HG02870 (cell line): ENCODE measurements at regions not wholly inside any gene's neighbourhood (a gene's known extent, or its start where the extent isn't known, plus 50 kb on each side); places are given as distances from the start of the nearest gene placed in this dataset.
"Not testable (repeated sequence)": the region's sequence is repeated elsewhere in the genome, so short reads cannot be mapped to it uniquely, and the experiment has no call there.

Experiments
- ATAC-seq: cut with Tn5 transposase; IDR thresholded peaks from one replicate; pipeline ENCODE4 v1.9.1; 2021; ENCODE audit warnings: mild to moderate bottlenecking, moderate library complexity; ENCODE audit not compliant: unreplicated experiment

DNA sequence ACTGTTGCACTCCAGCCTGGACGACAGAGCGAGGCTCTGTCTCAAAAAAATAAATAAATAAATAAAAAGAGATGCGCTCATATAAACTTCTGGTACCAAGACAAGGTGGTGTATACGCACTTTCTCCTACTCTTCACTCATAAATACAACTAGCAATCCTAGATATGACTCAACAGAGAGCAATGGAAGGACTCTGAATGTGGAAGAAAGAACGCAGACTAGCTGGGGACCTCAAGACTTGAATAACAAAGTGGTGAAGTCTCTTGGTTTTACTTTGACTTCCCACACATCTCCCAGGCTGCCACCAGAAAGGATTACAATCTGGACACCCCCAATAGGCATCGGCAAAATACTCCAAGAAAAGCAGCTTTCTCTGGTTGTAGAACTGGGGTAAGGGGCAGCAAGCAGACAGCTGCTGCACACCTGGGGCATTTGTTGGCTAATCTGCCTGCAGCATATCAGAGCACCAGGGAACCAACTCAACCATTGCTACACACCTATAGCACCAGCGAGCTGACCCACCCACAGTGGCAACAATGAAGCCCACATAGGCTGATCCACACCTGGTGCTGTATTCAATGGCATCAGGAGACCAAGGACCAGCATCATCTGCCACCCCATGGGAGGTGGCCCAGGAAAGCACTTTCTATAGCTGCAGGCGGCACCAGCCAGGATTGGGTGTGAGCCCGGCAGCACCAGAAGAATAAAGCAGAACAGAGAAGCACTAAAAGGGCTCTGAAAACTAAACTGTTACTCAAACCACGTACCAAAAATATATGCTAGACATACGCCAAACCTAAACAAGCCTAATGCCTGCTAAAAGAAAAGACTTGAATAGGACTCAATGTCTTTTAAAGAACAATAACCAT, 1231.7 kb upstream of the TMEM132C start:
- no peak for ATAC-seq

DNA sequence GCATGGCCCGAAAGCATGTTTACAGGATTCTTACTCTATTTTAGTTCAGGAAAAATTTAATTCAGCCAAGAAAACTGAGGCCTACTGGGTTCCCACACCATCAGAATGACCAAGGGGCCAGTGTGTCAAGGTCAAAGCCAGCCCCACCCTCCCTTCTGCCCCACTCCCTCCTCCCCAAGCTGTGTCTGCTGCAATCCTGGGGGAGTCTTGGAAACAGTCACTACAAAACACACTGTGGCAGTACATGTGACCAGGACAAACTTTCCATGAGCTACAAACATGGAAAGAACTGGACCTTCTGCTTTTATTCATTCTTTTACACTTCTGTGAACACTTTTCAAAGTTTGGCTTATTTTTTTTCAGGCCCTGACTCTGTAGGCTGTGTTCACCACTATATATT, 1228.8 kb upstream of the TMEM132C start:
- ATAC-seq, result no peak

DNA sequence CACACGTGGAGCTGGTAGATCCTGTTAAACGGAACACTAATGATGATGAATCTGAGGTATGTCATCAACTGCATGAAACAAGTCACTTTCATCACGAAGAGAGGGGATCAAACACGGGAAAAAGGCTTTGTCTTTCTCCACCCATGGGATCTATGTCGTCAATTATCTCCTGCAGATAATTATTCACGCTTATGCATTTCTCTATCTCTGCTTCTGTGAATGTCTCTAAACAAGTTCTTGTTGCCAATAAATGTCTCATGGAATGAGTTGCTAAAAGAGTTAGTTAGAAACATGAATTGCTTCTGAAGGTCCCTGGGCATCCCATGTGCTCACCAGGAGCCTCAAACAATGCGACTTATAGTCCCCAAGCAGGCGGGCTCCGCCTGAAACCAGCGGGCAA, 1228.2 kb upstream of the TMEM132C start:
- no peak for ATAC-seq

DNA sequence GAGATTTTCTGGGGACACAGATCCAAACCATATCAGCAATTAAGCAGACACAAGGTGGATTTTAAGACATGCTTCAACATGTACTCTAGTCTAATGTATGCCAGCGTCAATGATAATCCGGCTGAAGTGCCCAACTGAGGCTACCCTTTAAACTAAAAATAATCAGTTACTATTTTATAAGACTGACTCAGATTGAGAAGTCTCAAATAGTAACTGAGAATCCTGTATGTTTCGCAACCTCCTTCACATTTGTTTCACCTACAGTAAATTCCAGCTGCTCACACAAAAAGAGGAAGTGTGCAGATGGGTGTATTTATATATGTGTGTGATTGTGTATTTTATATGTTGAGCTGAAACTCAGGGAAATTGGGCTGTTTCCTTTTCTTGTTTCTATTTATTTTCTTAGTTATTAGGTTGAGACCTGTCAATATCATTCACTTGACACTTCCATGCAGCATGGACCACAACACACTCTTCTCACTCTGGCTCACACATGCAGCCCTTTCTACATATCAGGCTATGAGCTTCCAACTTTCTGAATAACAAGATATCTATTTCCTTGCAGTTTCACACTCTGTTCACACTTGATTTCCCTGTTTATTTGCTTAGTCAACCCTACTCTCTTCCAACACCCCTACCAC, 1224.9 kb upstream of the TMEM132C start:
- peak; percentile 89 for ATAC-seq

DNA sequence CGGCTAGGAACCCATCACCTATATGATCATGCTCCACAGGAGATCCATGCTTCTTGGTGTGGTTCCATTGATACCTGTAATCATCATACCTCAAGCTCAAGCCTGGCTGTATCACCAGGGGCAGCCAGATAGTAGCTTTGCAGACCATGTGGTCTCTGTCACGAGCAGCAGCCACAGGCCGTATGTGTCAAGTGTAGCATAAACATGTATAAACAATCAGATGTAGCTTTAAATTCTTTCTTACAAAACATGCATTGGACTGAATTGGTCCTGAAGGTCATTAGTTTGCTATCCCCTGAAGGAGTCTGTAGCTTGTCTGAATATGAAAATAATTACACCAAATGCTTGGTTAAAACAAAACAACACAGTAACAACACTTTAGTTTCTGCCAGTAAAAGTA, 1223.2 kb upstream of the TMEM132C start:
- ATAC-seq, result no peak

DNA sequence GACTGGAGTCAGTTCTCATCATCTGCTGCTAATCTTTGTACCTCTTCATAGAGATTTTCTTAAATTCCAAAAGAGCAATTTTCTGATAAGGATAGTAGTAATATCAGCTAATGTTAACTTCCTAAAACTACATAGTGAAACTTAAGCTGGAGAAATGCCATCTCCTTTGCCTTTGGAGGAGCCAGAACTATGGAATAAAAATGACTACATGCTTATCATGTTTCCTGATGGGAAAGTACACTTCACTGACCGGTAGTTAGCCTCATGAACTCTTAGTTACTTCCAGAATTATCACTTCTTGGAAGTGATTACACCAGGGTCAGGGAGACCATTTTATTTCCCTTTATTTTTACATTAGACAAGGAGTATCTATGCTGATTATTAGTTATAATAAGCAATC, 1222.1 kb upstream of the TMEM132C start:
- no peak for ATAC-seq

DNA sequence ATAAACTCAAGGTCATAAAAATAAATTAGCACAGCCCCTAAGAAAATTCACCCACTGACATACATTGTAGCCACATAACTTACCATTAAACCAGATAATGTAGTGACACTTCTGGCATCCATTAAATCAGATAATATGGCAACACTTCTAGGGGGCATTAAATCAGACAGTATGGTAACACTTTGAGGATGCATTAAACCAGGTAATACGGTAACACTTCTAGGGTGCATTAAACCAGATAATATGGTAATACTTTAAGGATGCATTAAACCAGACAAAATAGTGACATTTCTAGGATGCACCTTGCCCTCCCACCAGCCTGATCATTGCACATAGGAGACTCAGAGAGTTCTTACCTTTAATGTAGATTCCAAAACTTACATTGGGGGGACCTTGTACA, 1220.5 kb upstream of the TMEM132C start:
- ATAC-seq, result no peak

DNA sequence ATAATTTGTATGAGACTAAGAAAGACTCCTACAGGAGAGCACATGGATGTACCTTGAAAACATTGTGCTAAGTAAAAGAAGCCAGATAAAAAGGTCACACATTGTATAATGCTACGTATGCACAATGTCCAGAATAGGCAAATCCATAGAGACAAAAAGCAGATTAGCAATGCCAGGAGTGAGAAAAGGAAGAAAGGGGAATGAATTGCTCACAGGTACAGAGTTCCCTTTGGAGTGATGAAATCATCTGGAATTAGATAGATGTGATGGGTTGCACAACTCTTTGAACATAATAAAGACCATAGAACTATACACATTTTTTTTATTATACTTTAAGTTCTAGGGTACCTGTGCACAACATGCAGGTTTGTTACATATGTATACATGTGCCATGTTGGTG, 1218.9 kb upstream of the TMEM132C start:
- ATAC-seq, result no peak

DNA sequence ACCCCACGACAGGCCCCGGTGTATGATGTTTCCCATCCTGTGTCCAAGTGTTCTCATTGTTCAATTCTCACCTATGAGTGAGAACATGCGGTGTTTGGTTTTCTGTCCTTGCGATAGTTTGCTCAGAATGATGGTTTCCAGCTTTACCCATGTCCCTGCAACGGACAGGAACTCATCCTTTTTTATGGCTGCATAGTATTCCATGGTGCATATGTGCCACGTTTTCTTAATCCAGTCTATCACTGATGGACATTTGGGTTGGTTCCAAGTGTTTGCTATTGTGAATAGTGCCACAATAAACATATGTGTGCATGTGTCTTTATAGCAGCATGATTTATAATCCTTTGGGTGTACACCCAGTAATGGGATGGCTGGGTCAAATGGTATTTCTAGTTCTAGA, 1218.4 kb upstream of the TMEM132C start:
- not testable (repeated sequence) for ATAC-seq

DNA sequence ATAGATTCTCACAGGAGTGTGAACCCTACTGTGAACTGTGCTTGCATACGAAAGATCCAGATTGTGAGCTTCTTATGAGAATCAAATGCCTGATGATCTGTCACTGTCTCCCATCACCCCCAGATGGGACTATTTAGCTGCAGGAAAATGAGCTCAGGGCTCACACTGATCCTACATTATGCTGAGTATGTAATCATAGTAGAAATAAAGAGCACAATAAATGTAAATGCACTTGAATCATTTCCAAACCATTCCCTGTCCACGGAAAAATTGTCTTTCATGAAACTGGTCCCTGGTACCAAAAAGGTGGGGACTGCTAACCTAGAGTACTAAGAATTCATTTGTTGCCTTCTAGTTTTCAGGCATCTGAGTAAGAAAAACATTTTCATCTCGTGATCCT, 1215.8 kb upstream of the TMEM132C start:
- no peak for ATAC-seq

DNA sequence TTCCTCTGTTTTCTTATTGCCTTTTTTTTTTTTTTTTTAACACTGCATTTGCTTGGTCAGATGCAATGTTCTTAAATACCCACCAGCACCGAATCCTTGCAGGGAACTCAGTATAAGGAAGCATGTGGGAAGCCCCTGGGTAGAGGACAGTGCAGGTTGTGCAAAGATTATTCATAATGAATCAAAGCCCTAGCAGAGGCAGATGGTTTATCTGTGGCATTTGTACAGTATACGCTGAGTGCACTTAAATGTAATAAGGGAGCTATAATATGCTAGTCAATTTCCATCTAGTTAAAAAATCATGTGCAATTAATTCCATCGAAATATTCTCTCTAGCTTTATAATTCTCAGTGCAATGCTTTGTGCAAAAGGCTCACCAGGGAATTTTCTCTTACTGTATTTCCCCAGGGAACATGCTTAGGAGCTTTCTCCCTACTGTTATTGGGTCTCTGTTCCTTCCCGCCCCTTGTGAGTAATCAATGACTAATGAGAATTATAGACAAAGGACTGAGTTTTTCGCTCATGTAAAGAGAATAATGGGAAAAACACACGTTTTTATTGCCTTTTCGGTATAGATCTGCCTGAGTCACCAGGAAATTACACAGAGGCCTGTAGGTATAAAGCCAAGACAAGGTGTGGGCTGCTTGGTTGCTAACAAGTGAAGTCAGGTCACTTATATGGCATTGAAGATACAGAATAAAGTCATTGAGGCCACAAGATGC, 1214.3 kb upstream of the TMEM132C start:
- no peak for ATAC-seq

DNA sequence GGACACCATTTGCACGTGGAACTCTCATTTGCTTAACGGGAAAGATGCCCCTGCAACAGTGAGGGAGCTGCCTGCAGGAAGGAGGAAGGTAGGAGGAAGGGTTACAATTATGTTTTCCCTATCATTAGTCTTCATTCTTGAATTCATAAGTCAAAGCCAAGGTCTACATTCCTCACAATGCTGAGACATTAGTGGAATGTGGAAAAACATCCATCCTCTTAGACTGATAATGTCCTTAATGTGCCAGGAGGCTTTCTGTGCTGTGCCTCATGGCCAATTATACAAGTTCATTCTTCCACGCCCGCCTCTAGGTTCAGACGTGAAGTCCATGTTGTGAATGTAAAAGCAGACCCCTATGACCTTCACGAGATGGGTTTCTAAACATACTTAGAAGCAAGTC, 1212.4 kb upstream of the TMEM132C start:
- no peak for ATAC-seq

DNA sequence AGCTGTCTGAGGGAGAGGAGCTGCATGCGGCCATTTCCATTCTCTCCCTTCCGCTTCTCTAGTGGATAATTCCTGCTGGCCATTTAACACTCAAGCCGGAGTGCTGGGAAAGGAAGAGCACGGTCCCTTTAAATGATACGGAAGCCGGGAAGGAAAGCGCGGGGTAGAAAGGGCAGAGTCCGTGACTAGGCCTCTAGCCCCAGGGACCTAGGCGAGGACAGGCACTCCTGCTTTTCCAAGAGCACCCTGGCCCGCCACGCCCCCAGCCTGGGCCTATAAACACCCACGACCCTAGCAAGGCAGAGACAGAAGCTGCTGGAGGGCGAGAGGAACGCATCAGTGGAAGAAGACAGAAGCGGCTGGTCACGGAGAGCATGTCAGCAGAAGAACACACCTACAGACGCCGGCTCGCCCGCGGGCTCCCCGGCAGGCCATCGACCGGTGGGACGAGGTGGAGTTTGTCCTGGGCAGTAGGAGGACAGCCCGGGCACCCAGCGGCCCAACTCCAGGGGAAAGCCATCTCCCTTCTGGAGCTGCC, 1206.6 kb upstream of the TMEM132C start:
- ATAC-seq, result no peak

DNA sequence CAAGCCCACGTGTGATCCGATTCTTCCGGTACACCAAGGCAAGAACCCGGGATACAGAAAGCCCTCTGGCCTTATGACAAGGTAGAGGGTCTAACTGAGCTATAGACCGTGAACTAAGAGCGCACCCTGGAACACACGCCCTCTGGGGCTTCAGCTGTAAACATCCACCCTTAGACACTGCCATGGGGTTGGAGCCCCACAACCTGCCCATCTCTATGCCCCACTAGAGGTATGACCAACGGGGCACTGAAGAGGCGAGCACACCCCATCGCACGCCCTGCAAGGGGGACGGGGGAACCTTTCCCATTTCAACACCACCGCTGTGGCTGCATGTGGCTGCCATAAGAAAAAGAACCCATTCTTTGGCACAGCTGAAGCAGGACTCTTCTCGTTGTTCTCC, 1206.0 kb upstream of the TMEM132C start:
- no peak for ATAC-seq

DNA sequence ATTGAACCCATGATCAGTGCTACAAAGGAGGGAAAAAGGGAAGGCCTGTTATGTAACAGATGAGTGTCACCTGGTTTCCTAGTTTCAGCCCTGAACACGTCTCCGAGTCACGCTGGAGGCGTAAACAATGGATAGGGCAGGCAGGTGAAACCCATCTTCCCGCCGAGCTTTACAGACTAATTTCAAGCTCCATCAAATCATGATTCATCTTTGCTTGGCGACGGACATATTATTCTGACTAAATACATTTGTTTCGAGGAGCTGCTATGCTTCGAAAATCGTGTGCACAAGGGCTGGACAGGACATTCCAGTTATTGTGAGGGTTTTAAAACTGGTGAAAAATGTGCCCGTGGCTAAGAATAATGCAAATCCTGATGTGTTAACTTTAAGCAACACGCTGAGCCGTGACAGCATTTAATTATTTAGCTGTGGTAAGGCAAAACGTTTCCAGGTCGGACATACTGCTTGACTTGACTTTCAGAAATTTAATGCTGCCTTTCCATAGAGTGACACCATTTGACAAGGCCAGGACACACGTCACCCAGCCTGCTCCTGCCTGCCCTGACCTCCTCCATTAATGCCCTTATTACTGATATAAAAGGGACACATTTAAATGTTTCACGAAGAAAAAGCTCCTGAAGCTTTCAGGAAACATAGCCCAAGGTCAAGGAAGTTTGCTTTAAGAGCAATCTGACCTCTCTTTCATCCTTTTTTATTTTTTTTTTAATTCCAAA, 1203.5 kb upstream of the TMEM132C start:
- ATAC-seq, result no peak

DNA sequence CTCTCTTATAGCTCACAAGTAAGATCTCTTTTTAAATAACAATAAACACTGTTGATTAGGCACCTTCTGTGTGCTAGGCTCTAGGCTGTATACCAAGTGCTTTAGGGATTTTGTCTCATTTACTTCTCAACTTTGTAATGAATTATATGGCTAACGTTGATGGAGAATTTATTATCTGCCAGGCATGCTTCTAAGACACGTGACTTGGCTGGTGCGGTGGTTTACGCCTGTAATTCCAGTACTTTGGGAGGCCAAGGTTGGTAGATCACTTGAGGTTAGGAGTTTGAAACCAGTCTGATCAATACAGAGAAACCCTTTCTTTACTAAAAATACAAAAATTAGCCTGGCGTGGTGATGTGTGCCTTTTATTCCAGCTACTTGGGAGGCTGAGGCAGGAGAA, 1202.8 kb upstream of the TMEM132C start:
- no peak for ATAC-seq

DNA sequence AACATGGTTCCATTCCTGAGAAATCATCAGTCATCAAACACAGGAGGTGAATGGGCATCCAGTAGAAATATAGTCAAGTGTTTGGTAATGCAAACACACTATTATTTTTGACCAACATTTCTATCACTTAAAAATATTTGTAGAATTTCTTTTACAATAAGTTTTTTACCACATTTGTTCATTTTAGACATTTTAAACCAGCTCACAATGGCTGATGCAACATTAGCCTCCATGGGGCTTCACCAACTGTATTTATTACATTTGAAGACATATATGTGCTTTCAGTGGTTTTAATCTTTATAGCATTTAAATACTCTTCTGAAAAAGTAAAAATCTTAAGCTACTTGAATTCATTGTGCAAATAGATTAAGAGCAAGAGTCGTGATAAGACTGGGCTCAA, 1201.4 kb upstream of the TMEM132C start:
- no peak for ATAC-seq

DNA sequence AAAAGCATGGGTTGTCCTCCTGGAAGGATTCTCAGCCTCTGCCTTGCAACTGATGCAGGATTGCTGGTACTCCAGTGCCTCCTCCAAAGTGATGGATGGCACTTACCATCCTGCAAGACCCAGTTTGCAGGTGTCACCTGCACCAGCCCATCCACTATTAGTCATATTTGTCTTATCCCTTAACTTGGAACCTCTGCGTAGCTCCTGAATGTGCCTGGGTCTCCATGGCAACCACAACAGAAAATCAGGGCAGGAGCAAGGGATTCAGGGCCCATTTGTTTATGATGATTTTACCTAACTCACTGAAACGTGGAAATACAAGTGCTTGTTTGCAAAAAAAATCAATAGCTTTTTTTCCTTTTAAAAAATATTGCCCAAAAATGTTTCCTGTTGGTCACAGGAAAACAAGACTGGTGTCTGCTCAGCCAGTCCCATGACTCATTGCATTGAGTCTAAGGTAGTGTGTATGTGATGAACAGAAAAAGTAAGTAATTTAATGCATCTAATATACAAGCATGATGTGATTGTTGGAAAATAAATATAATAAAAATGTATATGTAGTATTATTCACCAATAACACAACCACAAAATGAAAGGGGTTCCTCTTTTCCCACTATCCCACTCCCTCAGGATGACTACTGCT, 1196.3 kb upstream of the TMEM132C start:
- ATAC-seq, result no peak

DNA sequence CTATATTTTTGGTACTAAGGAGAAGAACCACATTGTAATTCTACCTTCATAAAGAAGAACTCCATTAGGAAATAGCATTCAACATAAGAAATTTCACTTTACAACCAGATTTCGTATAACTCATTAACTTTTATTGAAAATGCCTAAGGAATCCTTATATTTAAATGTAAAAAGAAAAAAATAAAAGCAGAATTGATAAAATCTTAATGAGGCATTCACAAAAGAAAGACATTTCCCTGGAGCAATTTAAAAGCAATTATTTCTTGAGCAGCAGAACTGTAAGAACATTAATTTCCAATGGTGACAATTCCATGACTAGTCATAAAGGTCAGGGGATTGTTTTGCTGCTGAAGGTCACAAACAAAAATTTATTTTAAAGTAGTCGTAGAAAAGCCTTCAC, 1192.8 kb upstream of the TMEM132C start:
- ATAC-seq, result no peak

DNA sequence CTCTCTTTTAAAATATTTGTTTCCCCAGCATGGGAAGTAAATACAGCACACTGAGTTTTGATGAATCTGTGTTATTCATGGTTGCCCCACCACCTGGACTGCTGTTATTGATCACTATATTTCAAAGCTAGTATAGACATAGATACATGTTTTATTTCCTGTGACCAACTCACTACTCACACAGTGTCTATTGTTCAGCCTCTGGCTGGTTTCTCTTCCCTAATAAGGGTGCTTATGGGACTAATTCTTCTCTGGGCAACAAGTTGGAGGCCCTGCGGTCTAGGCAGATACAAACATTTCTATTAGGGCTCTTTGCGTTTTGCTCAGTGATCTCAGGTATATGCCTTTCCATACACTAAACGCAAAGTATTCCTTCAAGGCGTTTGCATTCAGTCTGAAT, 1191.0 kb upstream of the TMEM132C start:
- no peak for ATAC-seq
